Muscle layer of duodenum (tissue), 2 donors: ENCODE measurements at regions not wholly inside any gene's neighbourhood (a gene's known extent, or its start where the extent isn't known, plus 50 kb on each side); places are given as distances from the start of the nearest gene placed in this dataset.

Source experiments
- H3K27ac ChIP-seq: one replicate; pipeline ENCODE4 v1.7.0; 2013; ENCODE audit warnings: mild to moderate bottlenecking, low read length
- H3K27me3 ChIP-seq: one replicate; pipeline ENCODE4 v1.7.0; 2013; ENCODE audit warnings: low read depth, mild to moderate bottlenecking, control low read depth, low read length
- H3K36me3 ChIP-seq, 2 donors: one replicate each; pipeline ENCODE4 v1.7.0; 2013; ENCODE audit warnings: low read length in 2 of 2, control low read depth in 1 of 2, mild to moderate bottlenecking in 1 of 2; ENCODE audit not compliant: insufficient read depth in 2 of 2, control insufficient read depth in 1 of 2
- H3K4me1 ChIP-seq, 2 donors: one replicate each; pipeline ENCODE4 v1.7.0; 2013; ENCODE audit warnings: low read length in 2 of 2, mild to moderate bottlenecking in 2 of 2, control low read depth in 1 of 2, moderate library complexity in 1 of 2; ENCODE audit not compliant: insufficient read depth in 2 of 2, control insufficient read depth in 1 of 2
- H3K4me3 ChIP-seq, 2 donors: one replicate each; pipeline ENCODE4 v1.7.0; 2013; ENCODE audit warnings: low read length in 2 of 2, low read depth in 1 of 2, mild to moderate bottlenecking in 1 of 2
- H3K9me3 ChIP-seq, 2 donors: one replicate each; pipeline ENCODE4 v1.7.0; 2013; ENCODE audit warnings: low read length in 2 of 2, control low read depth in 1 of 2, mild to moderate bottlenecking in 1 of 2; ENCODE audit not compliant: control insufficient read depth in 1 of 2
- donor health status: healthy.

- Histone ChIP-seq H3K9me3 (no peaks in the 10 kb centered on the region), H3K27me3 (no peaks in the 10 kb centered on the region), H3K4me3 (no peak overlapping the region), H3K27ac (no peak overlapping the region), H3K36me3 (no peaks in the 10 kb centered on the region), H3K4me1 (no peaks in the 10 kb centered on the region)
Measured at GRCh38 chr20:40333591-40333990, 355.4 kb downstream of the MAFB start.

GRCh38 chr20:40331807-40332560, 357.1 kb downstream of the MAFB start:
- Histone ChIP-seq H3K27ac (no peak overlapping the region), H3K4me3 (no peak overlapping the region), H3K36me3 (no peaks in the 10 kb centered on the region), H3K27me3 (no peaks in the 10 kb centered on the region), H3K4me1 (no peaks in the 10 kb centered on the region), H3K9me3 (no peaks in the 10 kb centered on the region)

- no peak overlapping the region for H3K27ac ChIP-seq
- no peaks in the 10 kb centered on the region for H3K9me3 ChIP-seq
- H3K27me3 ChIP-seq = no peaks in the 10 kb centered on the region
- no peaks in the 10 kb centered on the region for H3K4me1 ChIP-seq
- H3K36me3 ChIP-seq = no peaks in the 10 kb centered on the region
- no peak overlapping the region for H3K4me3 ChIP-seq
Measured at GRCh38 chr20:40331249-40331648, 357.8 kb downstream of the MAFB start.

GRCh38 chr20:40329321-40329720, 359.7 kb downstream of the MAFB start:
- H3K27ac ChIP-seq = no peak overlapping the region
- H3K36me3 ChIP-seq = no peaks in the 10 kb centered on the region
- H3K4me3 ChIP-seq = no peak overlapping the region
- no peaks in the 10 kb centered on the region for H3K9me3 ChIP-seq
- no peaks in the 10 kb centered on the region for H3K4me1 ChIP-seq
- H3K27me3 ChIP-seq = no peaks in the 10 kb centered on the region

- H3K4me3 ChIP-seq = no peak overlapping the region
- no peaks in the 10 kb centered on the region for H3K36me3 ChIP-seq
- no peaks in the 10 kb centered on the region for H3K27me3 ChIP-seq
- H3K9me3 ChIP-seq = no peaks in the 10 kb centered on the region
- no peak overlapping the region for H3K27ac ChIP-seq
- H3K4me1 ChIP-seq = no peaks in the 10 kb centered on the region
Measured at GRCh38 chr20:40326784-40327183, 362.3 kb downstream of the MAFB start.

GRCh38 chr20:40325006-40325568, 363.9 kb downstream of the MAFB start:
- H3K27ac ChIP-seq = no peak overlapping the region
- no peaks in the 10 kb centered on the region for H3K4me1 ChIP-seq
- no peaks in the 10 kb centered on the region for H3K9me3 ChIP-seq
- no peak overlapping the region for H3K4me3 ChIP-seq
- H3K36me3 ChIP-seq = no peaks in the 10 kb centered on the region
- no peaks in the 10 kb centered on the region for H3K27me3 ChIP-seq

- Histone ChIP-seq H3K27ac (no peak overlapping the region), H3K4me3 (no peak overlapping the region), H3K4me1 (no peaks in the 10 kb centered on the region), H3K36me3 (no peaks in the 10 kb centered on the region), H3K27me3 (no peaks in the 10 kb centered on the region), H3K9me3 (no peaks in the 10 kb centered on the region)
Measured at GRCh38 chr20:40323361-40323794, 365.7 kb downstream of the MAFB start.

- Histone ChIP-seq H3K4me3 (no peak overlapping the region), H3K9me3 (no peaks in the 10 kb centered on the region), H3K36me3 (no peaks in the 10 kb centered on the region), H3K27me3 (no peaks in the 10 kb centered on the region), H3K4me1 (no peaks in the 10 kb centered on the region), H3K27ac (no peak overlapping the region)
Measured at GRCh38 chr20:40322941-40323340, 366.1 kb downstream of the MAFB start.

GRCh38 chr20:40320517-40321011, 368.5 kb downstream of the MAFB start:
- Histone ChIP-seq H3K36me3 (no peaks in the 10 kb centered on the region), H3K27me3 (no peaks in the 10 kb centered on the region), H3K9me3 (no peaks in the 10 kb centered on the region), H3K4me3 (no peak overlapping the region), H3K4me1 (no peaks in the 10 kb centered on the region), H3K27ac (no peak overlapping the region)

- Histone ChIP-seq H3K4me3 (no peak overlapping the region), H3K27me3 (no peaks in the 10 kb centered on the region), H3K27ac (no peak overlapping the region), H3K4me1 (no peaks in the 10 kb centered on the region), H3K36me3 (no peaks in the 10 kb centered on the region), H3K9me3 (no peaks in the 10 kb centered on the region)
Measured at GRCh38 chr20:40319741-40320516, 369.1 kb downstream of the MAFB start.

GRCh38 chr20:40319056-40319455, 370.0 kb downstream of the MAFB start:
- Histone ChIP-seq H3K27ac (no peak overlapping the region), H3K36me3 (no peaks in the 10 kb centered on the region), H3K27me3 (no peaks in the 10 kb centered on the region)

More at GRCh38 chr20:40319056-40319455, 370.0 kb downstream of the MAFB start:
- Histone ChIP-seq H3K4me3 (no peak overlapping the region), H3K4me1 (no peaks in the 10 kb centered on the region), H3K9me3 (no peaks in the 10 kb centered on the region)
